ENCODE measurements at regions not wholly inside any gene's neighbourhood (a gene's known extent, or its start where the extent isn't known, plus 50 kb on each side); places are given as distances from the start of the nearest gene placed in this dataset.

DNA sequence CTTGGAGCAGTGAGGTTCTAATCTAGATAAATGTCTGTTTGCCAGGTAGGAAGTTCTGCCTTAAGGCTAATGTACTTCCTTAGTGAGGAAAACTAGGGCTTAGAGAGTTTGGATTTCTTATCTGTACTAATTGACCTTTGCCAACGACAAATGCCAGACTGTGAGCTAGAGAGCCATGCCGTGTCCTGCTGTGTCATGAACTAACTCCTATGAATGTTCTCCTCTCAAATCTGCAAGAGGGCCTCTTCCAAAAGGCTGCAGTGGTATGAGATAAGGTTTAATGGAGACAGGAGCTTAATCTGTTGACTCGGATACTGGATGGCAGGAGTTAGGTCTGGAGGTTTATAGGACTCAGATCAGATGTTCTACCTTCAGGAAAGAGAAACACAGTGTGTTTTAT lies 524.9 kb downstream of the NTRK3 start:
- DNase-seq (ENCODE audit: low read depth), result no peak
- TF ChIP-seq CTCF (conservative IDR thresholded peaks at IDR 0.05; ENCODE audit: control insufficient read depth, insufficient read depth, low read depth, low read length), result no peak
- H3K4me3 ChIP-seq (ENCODE audit: control insufficient read depth, low read depth, low read length), result no peak overlapping the region

DNA sequence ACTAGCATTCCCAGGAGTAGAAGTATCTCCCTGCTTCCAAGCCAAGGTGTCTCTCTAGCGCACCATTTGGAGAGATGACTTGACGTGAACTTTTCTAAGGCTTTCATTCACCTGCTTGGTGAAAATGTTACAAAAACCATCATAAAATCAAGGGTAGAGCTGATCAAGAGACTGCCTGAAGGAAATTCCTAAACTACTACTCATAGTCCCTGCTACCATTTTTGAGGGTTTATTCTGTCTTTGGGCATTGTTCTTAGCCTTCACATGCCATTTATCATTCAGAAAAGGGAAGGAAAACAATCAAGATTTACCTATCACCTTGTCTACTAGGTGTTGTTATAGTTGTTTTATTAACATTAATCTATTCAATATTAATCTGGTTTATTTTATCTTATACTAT lies 525.8 kb downstream of the NTRK3 start:
- TF ChIP-seq CTCF (conservative IDR thresholded peaks at IDR 0.05; ENCODE audit: control insufficient read depth, insufficient read depth, low read depth, low read length), result no peak
- no peak for DNase-seq (ENCODE audit: low read depth)
- H3K4me3 ChIP-seq (ENCODE audit: control insufficient read depth, low read depth, low read length), result no peak overlapping the region

DNA sequence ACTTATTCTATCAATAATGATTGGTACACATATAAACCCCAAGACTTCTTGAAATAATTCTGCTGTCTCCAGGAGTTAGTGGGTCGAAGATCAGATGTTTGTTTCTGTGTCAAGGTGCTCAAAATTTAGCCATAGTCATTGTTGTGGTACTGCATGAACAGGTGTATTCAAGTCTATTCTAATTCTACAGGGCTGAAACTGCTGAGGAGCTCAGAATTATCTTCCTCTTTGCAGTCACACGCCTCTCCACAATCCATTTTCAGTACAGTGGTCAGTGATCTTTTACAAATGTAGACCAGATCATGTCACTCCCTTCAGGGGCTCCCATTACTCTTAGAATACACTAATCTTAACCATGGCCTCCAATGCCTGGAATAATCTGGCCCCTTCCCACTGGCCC lies 527.5 kb downstream of the NTRK3 start:
- no peak for DNase-seq (ENCODE audit: low read depth)
- no peak for TF ChIP-seq CTCF (conservative IDR thresholded peaks at IDR 0.05; ENCODE audit: control insufficient read depth, insufficient read depth, low read depth, low read length)
- H3K4me3 ChIP-seq (ENCODE audit: control insufficient read depth, low read depth, low read length), result no peak overlapping the region

DNA sequence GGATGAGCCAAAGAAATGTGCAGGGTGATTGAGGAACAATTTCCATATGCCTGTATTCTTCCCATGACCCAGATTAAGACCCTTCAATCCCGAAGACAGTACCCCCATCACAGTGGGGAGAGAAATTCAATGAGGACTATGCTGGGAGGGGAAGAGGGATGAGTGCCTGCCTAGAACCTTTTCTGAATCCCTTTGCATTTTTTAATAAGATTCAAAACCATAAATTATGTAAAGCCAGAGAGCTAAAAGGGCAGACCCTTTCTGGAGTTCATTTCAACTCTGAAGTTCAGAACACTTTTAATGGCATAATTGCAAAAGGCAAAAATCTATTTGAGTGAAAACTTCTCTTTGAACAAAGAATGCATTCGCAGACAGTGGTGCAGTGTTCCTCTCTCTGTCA lies 529.5 kb downstream of the NTRK3 start:
- no peak for TF ChIP-seq CTCF (conservative IDR thresholded peaks at IDR 0.05; ENCODE audit: control insufficient read depth, insufficient read depth, low read depth, low read length)
- H3K4me3 ChIP-seq (ENCODE audit: control insufficient read depth, low read depth, low read length), result no peak overlapping the region
- no peak for DNase-seq (ENCODE audit: low read depth)

DNA sequence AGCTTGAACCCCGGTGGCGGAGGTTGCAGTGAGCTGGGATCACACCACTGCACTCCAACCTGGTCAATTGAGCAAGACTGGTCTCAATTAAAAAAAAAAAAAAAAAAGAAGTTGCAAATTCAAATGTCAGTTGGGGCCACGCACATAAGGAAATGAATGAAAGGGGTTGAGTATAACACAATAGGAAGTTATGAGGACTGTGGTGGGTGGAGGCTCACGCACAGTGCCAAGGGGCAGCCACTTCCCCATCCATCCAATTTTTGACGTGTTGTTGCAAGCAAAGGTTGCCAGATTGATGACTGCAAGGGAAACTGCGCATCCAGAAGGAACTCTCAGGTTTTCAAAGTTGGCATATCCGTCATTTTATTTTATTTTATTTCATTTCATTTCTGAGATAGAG lies 532.2 kb downstream of the NTRK3 start:
- no peak overlapping the region for H3K4me3 ChIP-seq (ENCODE audit: control insufficient read depth, low read depth, low read length)
- DNase-seq (ENCODE audit: low read depth), result no peak
- no peak for TF ChIP-seq CTCF (conservative IDR thresholded peaks at IDR 0.05; ENCODE audit: control insufficient read depth, insufficient read depth, low read depth, low read length)

GRCh38 chr15:87722941-87723691 lies 533.4 kb downstream of the NTRK3 start:
- no peak for DNase-seq (ENCODE audit: low read depth)
- H3K4me3 ChIP-seq (ENCODE audit: control insufficient read depth, low read depth, low read length), result no peak overlapping the region
- TF ChIP-seq CTCF (conservative IDR thresholded peaks at IDR 0.05; ENCODE audit: control insufficient read depth, insufficient read depth, low read depth, low read length), result no peak

DNA sequence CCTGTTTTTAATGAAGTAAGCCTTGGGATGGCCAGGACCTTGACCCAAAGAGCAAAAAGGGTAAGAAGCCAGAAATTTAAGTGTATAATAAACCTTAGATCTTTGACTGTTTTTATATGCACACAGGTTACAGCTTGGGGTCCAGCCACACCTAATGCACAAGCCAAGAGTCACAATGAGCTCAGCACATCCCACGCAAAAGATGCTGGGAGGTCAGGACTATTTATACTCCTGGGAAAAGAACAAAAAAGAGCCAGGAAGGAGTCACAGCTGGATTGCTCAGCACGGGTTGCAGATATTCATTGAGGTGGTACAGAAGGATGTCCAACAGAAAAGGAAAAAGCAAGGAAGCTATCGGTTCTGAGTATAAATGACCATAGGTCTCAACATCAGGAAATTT lies 536.3 kb downstream of the NTRK3 start:
- TF ChIP-seq CTCF (conservative IDR thresholded peaks at IDR 0.05; ENCODE audit: control insufficient read depth, insufficient read depth, low read depth, low read length), result no peak
- no peak overlapping the region for H3K4me3 ChIP-seq (ENCODE audit: control insufficient read depth, low read depth, low read length)
- DNase-seq (ENCODE audit: low read depth), result no peak
